Activated T-cell treated with anti-CD3 and anti-CD28 coated beads, Interleukin-2, amount 50 U/mL, for 72 hours (primary cell): ENCODE measurements at regions not wholly inside any gene's neighbourhood (a gene's known extent, or its start where the extent isn't known, plus 50 kb on each side); places are given as distances from the start of the nearest gene placed in this dataset.

Experiments used
- ATAC-seq, 2 donors: fragments of 150-1000 bp; cut with Tn5 transposase; replicated peaks in 1 of 2; 2 replicates each; pipeline ENCODE4 v1.10.0; 2021; ENCODE audit warnings: moderate library complexity in 2 of 2, mild to moderate bottlenecking in 1 of 2
- DNase-seq, 2 donors: peaks; one replicate each; pipeline ENCODE4 v3.0.0; 2021 to 2022; ENCODE audit warnings: mixed read lengths in 1 of 2
- H3K27ac Mint-ChIP-seq: one replicate; pipeline ENCODE4 v1.8.0; 2022; ENCODE audit warnings: mild to moderate bottlenecking, moderate library complexity, mixed read lengths
- H3K27me3 Mint-ChIP-seq: one replicate; pipeline ENCODE4 v1.8.0; 2022; ENCODE audit warnings: low read depth, mixed read lengths
- H3K36me3 Mint-ChIP-seq, 2 donors: one replicate each; pipeline ENCODE4 v1.8.0; 2022; ENCODE audit warnings: mixed read lengths in 2 of 2, mild to moderate bottlenecking in 1 of 2; ENCODE audit not compliant: insufficient read depth in 2 of 2
- H3K4me1 Mint-ChIP-seq: one replicate; pipeline ENCODE4 v1.8.0; 2022; ENCODE audit warnings: low read depth, mixed read lengths
- H3K4me3 Mint-ChIP-seq, 2 donors: one replicate each; pipeline ENCODE4 v1.8.0; 2022; ENCODE audit warnings: mild to moderate bottlenecking in 2 of 2, mixed read lengths in 2 of 2, moderate library complexity in 2 of 2
- H3K9me3 Mint-ChIP-seq, 2 donors: one replicate each; pipeline ENCODE4 v1.8.0; 2022; ENCODE audit warnings: mixed read lengths in 2 of 2

GRCh38 chr10:7030134-7030855, 380.5 kb downstream of the SFMBT2 start:
- Mint-ChIP-seq H3K27ac (no peak overlapping the region), H3K9me3 (peaks cover 7 to 10% of the 10 kb centered on the region in 2 donors), H3K4me1 (peaks cover 40% of the 10 kb centered on the region), H3K36me3 (peaks cover 6 to 14% of the 10 kb centered on the region in 2 donors), H3K4me3 (peak overlapping the region in 1 of 2 donors; percentile 42), H3K27me3 (no peaks in the 10 kb centered on the region)
- peak in 1 of 2 donors; percentile 63 for ATAC-seq
- no peak for DNase-seq

- Mint-ChIP-seq H3K27ac (no peak overlapping the region), H3K36me3 (peaks cover 6 to 10% of the 10 kb centered on the region in 2 donors), H3K4me1 (peaks cover 34% of the 10 kb centered on the region), H3K27me3 (no peaks in the 10 kb centered on the region), H3K9me3 (peaks cover 7 to 10% of the 10 kb centered on the region in 2 donors), H3K4me3 (no peak overlapping the region)
- no peak for ATAC-seq
- no peak for DNase-seq
Observed at GRCh38 chr10:7029672-7030071, 381.2 kb downstream of the SFMBT2 start.

GRCh38 chr10:7028809-7029166, 382.0 kb downstream of the SFMBT2 start:
- peaks cover 7 to 10% of the 10 kb centered on the region in 2 donors for H3K9me3 Mint-ChIP-seq
- H3K36me3 Mint-ChIP-seq, result peaks cover 6% of the 10 kb centered on the region in 2 donors
- ATAC-seq (no peak), DNase-seq (no peak)
- H3K27ac Mint-ChIP-seq, result peak overlapping the region; percentile 13
- H3K27me3 Mint-ChIP-seq, result no peaks in the 10 kb centered on the region
- H3K4me1 Mint-ChIP-seq, result peaks cover 33% of the 10 kb centered on the region
- H3K4me3 Mint-ChIP-seq, result peak overlapping the region in 1 of 2 donors; percentile 8

- peaks cover 7 to 10% of the 10 kb centered on the region in 2 donors for H3K9me3 Mint-ChIP-seq
- peaks cover 30% of the 10 kb centered on the region for H3K4me1 Mint-ChIP-seq
- no peak for DNase-seq
- no peaks in the 10 kb centered on the region for H3K27me3 Mint-ChIP-seq
- H3K4me3 Mint-ChIP-seq, result peak overlapping the region in 1 of 2 donors; percentile 8
- H3K27ac Mint-ChIP-seq, result no peak overlapping the region
- ATAC-seq, result peak; percentile 61 to 70
- peaks cover 6% of the 10 kb centered on the region in 2 donors for H3K36me3 Mint-ChIP-seq
Observed at GRCh38 chr10:7027913-7028808, 382.7 kb downstream of the SFMBT2 start.

- H3K27ac Mint-ChIP-seq, result no peak overlapping the region
- ATAC-seq, result no peak
Observed at GRCh38 chr10:7027237-7027912, 383.5 kb downstream of the SFMBT2 start.

GRCh38 chr10:7026818-7027217, 384.0 kb downstream of the SFMBT2 start:
- H3K4me3 Mint-ChIP-seq, result no peak overlapping the region
- ATAC-seq (no peak), DNase-seq (no peak)
- peaks cover 6% of the 10 kb centered on the region in 2 donors for H3K36me3 Mint-ChIP-seq
- H3K9me3 Mint-ChIP-seq, result peaks cover 7 to 10% of the 10 kb centered on the region in 2 donors
- H3K27ac Mint-ChIP-seq, result no peak overlapping the region
- no peaks in the 10 kb centered on the region for H3K27me3 Mint-ChIP-seq
- peaks cover 23% of the 10 kb centered on the region for H3K4me1 Mint-ChIP-seq

More at GRCh38 chr10:7027237-7027912, 383.5 kb downstream of the SFMBT2 start:
- Mint-ChIP-seq H3K27me3 (no peaks in the 10 kb centered on the region), H3K36me3 (peaks cover 6% of the 10 kb centered on the region in 2 donors), H3K4me3 (no peak overlapping the region), H3K4me1 (peaks cover 23% of the 10 kb centered on the region), H3K9me3 (peaks cover 7 to 10% of the 10 kb centered on the region in 2 donors)
- no peak for DNase-seq

- H3K9me3 Mint-ChIP-seq, result peaks cover 7 to 8% of the 10 kb centered on the region in 2 donors
- H3K36me3 Mint-ChIP-seq, result peaks cover 6 to 9% of the 10 kb centered on the region in 2 donors
- H3K27ac Mint-ChIP-seq, result no peak overlapping the region
- H3K4me3 Mint-ChIP-seq, result no peak overlapping the region
- ATAC-seq (no peak), DNase-seq (no peak)
- H3K4me1 Mint-ChIP-seq, result peaks cover 20% of the 10 kb centered on the region
- no peaks in the 10 kb centered on the region for H3K27me3 Mint-ChIP-seq
Observed at GRCh38 chr10:7025296-7025695, 385.5 kb downstream of the SFMBT2 start.

- no peaks in the 10 kb centered on the region for H3K4me1 Mint-ChIP-seq
- H3K27ac Mint-ChIP-seq, result no peak overlapping the region
Observed at GRCh38 chr10:7015457-7015856, 395.4 kb downstream of the SFMBT2 start.

GRCh38 chr10:7014721-7015120, 396.1 kb downstream of the SFMBT2 start:
- peaks cover 2 to 4% of the 10 kb centered on the region in 2 donors for H3K36me3 Mint-ChIP-seq
- no peak for ATAC-seq
- DNase-seq, result no peak
- H3K4me1 Mint-ChIP-seq, result no peaks in the 10 kb centered on the region
- H3K4me3 Mint-ChIP-seq, result no peak overlapping the region
- H3K27me3 Mint-ChIP-seq, result no peaks in the 10 kb centered on the region
- no peak overlapping the region for H3K27ac Mint-ChIP-seq
- H3K9me3 Mint-ChIP-seq, result peaks cover 3 to 6% of the 10 kb centered on the region in 2 donors

More at GRCh38 chr10:7015457-7015856, 395.4 kb downstream of the SFMBT2 start:
- ATAC-seq, result no peak
- no peak overlapping the region for H3K4me3 Mint-ChIP-seq
- H3K27me3 Mint-ChIP-seq, result no peaks in the 10 kb centered on the region
- peaks cover 5% of the 10 kb centered on the region in 2 donors for H3K36me3 Mint-ChIP-seq
- DNase-seq, result no peak
- peaks cover 5 to 8% of the 10 kb centered on the region in 2 donors for H3K9me3 Mint-ChIP-seq

GRCh38 chr10:7011994-7012393, 398.8 kb downstream of the SFMBT2 start:
- Mint-ChIP-seq H3K27me3 (no peaks in the 10 kb centered on the region), H3K4me3 (no peak overlapping the region), H3K36me3 (no peaks in the 10 kb centered on the region), H3K9me3 (no peaks in the 10 kb centered on the region), H3K4me1 (no peaks in the 10 kb centered on the region), H3K27ac (no peak overlapping the region)
- ATAC-seq (no peak), DNase-seq (no peak)

- DNase-seq, result no peak
- no peak for ATAC-seq
- Mint-ChIP-seq H3K27me3 (peaks cover 8% of the 10 kb centered on the region), H3K4me1 (no peaks in the 10 kb centered on the region), H3K9me3 (no peaks in the 10 kb centered on the region), H3K27ac (no peak overlapping the region), H3K36me3 (no peaks in the 10 kb centered on the region), H3K4me3 (no peak overlapping the region)
Observed at GRCh38 chr10:7008645-7009044, 402.2 kb downstream of the SFMBT2 start.

- Mint-ChIP-seq H3K36me3 (no peaks in the 10 kb centered on the region), H3K27ac (no peak overlapping the region), H3K27me3 (peaks cover 8% of the 10 kb centered on the region), H3K4me3 (no peak overlapping the region), H3K4me1 (no peaks in the 10 kb centered on the region), H3K9me3 (no peaks in the 10 kb centered on the region)
- DNase-seq (no peak), ATAC-seq (no peak)
Observed at GRCh38 chr10:7007600-7008190, 403.1 kb downstream of the SFMBT2 start.
